ENCODE measurements at regions not wholly inside any gene's neighbourhood (a gene's known extent, or its start where the extent isn't known, plus 50 kb on each side); places are given as distances from the start of the nearest gene placed in this dataset.

DNA sequence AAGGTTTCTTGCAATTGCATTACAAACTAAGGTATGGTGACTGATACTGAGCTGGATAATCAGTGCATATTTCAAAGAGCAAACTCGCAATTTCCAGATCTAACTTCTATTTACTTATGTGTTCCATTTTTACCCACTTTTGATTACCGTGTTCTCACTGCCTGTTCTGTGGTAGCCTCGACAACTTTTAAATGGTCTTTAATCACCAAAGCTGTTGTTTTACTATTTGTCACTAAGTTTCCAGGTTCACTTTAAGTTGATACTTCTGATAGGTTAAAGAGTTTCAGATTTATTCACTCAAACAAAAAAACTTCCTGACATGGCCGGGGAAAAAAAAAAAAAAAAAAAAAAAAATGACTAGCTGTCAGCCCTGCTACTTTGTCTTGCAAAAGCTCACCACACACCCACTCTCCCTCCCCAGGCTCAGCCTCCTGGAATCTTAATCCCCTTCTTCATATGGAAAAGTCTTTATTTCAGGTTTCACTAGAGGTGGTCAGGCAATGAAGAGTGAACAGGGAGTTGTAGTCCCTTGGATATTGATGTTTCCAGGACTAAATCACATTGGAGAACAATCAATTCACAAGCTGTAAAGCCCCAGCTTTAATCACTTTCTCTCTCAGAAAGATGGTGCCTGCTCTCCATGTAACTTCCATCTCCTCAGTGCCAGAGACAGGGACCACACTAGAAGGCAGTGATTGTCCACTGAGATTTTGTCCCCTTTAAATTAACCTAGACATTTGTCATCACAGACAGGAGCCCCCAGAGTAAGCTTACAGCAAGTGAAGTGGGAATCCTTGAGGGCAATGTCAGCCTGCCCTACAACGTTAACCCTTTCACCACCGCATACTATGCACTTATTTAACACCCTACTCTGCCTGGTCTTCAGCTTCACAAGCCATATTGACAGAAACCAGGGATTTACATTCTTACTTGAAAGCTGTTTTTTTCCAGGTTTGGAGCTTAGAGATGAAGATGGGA, 749.1 kb upstream of the SORCS1 start:
- TF ChIP-seq, protein P1, sequence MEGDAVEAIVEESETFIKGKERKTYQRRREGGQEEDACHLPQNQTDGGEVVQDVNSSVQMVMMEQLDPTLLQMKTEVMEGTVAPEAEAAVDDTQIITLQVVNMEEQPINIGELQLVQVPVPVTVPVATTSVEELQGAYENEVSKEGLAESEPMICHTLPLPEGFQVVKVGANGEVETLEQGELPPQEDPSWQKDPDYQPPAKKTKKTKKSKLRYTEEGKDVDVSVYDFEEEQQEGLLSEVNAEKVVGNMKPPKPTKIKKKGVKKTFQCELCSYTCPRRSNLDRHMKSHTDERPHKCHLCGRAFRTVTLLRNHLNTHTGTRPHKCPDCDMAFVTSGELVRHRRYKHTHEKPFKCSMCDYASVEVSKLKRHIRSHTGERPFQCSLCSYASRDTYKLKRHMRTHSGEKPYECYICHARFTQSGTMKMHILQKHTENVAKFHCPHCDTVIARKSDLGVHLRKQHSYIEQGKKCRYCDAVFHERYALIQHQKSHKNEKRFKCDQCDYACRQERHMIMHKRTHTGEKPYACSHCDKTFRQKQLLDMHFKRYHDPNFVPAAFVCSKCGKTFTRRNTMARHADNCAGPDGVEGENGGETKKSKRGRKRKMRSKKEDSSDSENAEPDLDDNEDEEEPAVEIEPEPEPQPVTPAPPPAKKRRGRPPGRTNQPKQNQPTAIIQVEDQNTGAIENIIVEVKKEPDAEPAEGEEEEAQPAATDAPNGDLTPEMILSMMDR (conservative IDR thresholded peaks at IDR 0.05), result no peak
- no peak overlapping the region for H3K27ac ChIP-seq

DNA sequence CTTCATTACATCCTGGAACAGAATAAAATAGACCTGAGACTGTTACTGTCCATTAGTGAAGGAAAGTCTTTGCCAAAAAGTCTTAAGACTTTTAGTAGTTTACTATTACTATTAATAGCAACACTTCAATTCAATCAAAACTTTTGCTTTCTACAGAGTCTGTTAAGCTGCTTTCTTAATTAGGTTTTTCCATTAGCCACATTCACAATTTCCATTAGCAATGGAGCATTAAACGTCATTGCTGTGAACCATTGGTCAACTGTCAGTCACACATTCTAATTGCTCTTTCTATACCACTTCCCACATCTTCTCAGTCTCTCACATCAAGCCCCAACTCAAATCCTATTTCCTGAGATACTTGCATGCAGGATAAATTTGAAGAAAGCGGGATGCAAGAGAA, 736.6 kb upstream of the SORCS1 start:
- TF ChIP-seq, protein P1 (conservative IDR thresholded peaks at IDR 0.05), result no peak

GRCh38 chr10:107900131-107900530, 735.6 kb upstream of the SORCS1 start:
- TF ChIP-seq, protein P1 (conservative IDR thresholded peaks at IDR 0.05), result no peak
- H3K27ac ChIP-seq, result no peak overlapping the region

More for the DNA sequence above, 736.6 kb upstream of the SORCS1 start:
- no peak overlapping the region for H3K27ac ChIP-seq

DNA sequence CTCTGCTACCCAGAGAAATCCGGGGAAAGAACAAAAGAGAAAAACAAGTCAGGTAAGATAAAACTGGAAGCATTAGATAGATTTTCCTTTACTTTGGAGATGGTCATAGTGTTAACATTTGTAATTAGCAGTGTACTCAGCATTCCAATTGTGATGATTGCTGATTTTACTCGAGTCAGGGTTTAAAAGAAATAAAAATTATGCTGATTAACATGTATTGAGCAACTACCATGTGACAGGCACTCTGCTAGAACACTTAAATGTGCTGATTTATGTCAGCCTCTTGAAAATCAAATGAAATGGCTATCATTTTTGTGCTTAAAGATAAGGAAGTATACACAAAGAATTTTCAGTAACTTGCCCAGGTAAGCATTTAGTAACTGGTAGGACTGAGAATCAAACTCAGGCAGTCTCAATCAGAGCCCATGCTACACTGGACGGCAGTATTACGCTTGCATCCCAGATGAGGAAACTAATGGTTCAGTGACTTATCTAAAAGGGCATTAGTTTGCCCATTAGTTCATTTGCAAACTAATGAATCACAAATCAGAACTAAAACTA, 735.1 kb upstream of the SORCS1 start:
- no peak overlapping the region for H3K27ac ChIP-seq
- TF ChIP-seq, protein P1 (conservative IDR thresholded peaks at IDR 0.05), result no peak

GRCh38 chr10:107899075-107899474, 734.6 kb upstream of the SORCS1 start:
- TF ChIP-seq, protein P1 (conservative IDR thresholded peaks at IDR 0.05), result no peak
- H3K27ac ChIP-seq, result no peak overlapping the region

GRCh38 chr10:107898392-107898791, 733.9 kb upstream of the SORCS1 start:
- no peak overlapping the region for H3K27ac ChIP-seq
- TF ChIP-seq, protein P1 (conservative IDR thresholded peaks at IDR 0.05), result no peak

DNA sequence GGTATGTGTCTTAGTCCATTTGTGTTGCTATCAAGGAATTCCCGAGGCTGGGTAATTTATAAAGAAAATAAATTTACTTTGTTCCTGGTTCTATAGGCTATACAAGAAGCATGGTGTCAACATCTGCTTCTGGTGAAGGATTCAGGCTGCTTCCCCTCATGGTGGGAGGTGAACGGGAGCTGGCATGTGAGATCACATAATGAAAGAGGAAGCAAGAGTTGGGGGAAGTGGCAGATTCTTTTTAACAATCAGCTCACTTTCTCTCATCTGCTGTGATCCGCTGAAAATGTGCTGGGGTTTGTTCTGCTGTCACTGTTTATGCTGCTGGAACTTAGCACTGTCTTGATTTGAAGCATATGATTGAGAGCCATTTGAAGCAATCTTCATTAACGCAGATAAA, 730.0 kb upstream of the SORCS1 start:
- no peak overlapping the region for H3K27ac ChIP-seq
- TF ChIP-seq, protein P1 (conservative IDR thresholded peaks at IDR 0.05), result no peak

All from VCaP (cell line).